H9 (cell line): ENCODE measurements at regions not wholly inside any gene's neighbourhood (a gene's known extent, or its start where the extent isn't known, plus 50 kb on each side); places are given as distances from the start of the nearest gene placed in this dataset.

Source experiments
- DNase-seq: peaks from one replicate; pipeline ENCODE4 v3.0.0-alpha.2; 2017
- H2AFZ ChIP-seq: one replicate; pipeline ENCODE4 v1.6.1; 2013; ENCODE audit warnings: mild to moderate bottlenecking, low read length, control low read depth, moderate library complexity
- H2AK5ac ChIP-seq: 2 replicates; pipeline ENCODE4 v1.6.1; 2013; ENCODE audit warnings: low read length, control low read depth, mixed read lengths; ENCODE audit not compliant: insufficient read length
- H2BK120ac ChIP-seq: one replicate; pipeline ENCODE4 v1.6.1; 2013; ENCODE audit warnings: low read depth, mild to moderate bottlenecking, low read length, control low read depth, inconsistent platforms; ENCODE audit not compliant: poor library complexity, severe bottlenecking
- H2BK12ac ChIP-seq: 2 replicates; pipeline ENCODE4 v1.6.1; 2013; ENCODE audit warnings: low read length, control low read depth, mixed read lengths, low read depth; ENCODE audit not compliant: insufficient read length
- H2BK15ac ChIP-seq: 2 replicates; pipeline ENCODE4 v1.6.1; 2013; ENCODE audit warnings: low read depth, low read length, control low read depth
- H2BK20ac ChIP-seq: one replicate; pipeline ENCODE4 v1.6.1; 2013; ENCODE audit warnings: low read depth, mild to moderate bottlenecking, low read length, control low read depth, inconsistent platforms; ENCODE audit not compliant: poor library complexity, severe bottlenecking
- H2BK5ac ChIP-seq: 2 replicates; pipeline ENCODE4 v1.6.1; 2013; ENCODE audit warnings: low read length, control low read depth, mixed read lengths; ENCODE audit not compliant: insufficient read length
- H3K14ac ChIP-seq: 2 replicates; pipeline ENCODE4 v1.6.1; 2013; ENCODE audit warnings: low read length, control low read depth; ENCODE audit not compliant: insufficient read depth
- H3K18ac ChIP-seq: 2 replicates; pipeline ENCODE4 v1.6.1; 2013; ENCODE audit warnings: low read depth, mild to moderate bottlenecking, mixed read lengths, low read length, control low read depth; ENCODE audit not compliant: insufficient read length
- H3K23ac ChIP-seq: 2 replicates; pipeline ENCODE4 v1.6.1; 2013; ENCODE audit warnings: low read length, control low read depth, mixed read lengths, low read depth; ENCODE audit not compliant: insufficient read length
- H3K23me2 ChIP-seq: 2 replicates; pipeline ENCODE4 v1.6.1; 2013; ENCODE audit warnings: low read depth, mild to moderate bottlenecking, mixed read lengths, low read length, control low read depth; ENCODE audit not compliant: insufficient read length, poor library complexity, severe bottlenecking
- H3K27ac ChIP-seq: 2 replicates; pipeline ENCODE4 v1.5.1; 2013; ENCODE audit warnings: low read length, control low read depth, mixed read lengths, low read depth; ENCODE audit not compliant: insufficient read length
- H3K27me3 ChIP-seq: 2 replicates; pipeline ENCODE4 v1.6.1; 2013; ENCODE audit warnings: low read length, control low read depth, inconsistent platforms; ENCODE audit not compliant: insufficient read depth
- H3K4ac ChIP-seq: 2 replicates; pipeline ENCODE4 v1.6.1; 2013; ENCODE audit warnings: low read depth, mild to moderate bottlenecking, control low read depth, inconsistent platforms, low read length, moderate library complexity
- H3K4me1 ChIP-seq: 2 replicates; pipeline ENCODE4 v1.6.1; 2013; ENCODE audit warnings: low read length, control low read depth, inconsistent platforms; ENCODE audit not compliant: insufficient read depth
- H3K4me2 ChIP-seq: 2 replicates; pipeline ENCODE4 v1.6.1; 2013; ENCODE audit warnings: low read length, control low read depth, mixed read lengths; ENCODE audit not compliant: insufficient read length, insufficient read depth
- H3K56ac ChIP-seq: 2 replicates; pipeline ENCODE4 v1.6.1; 2013; ENCODE audit warnings: low read depth, mild to moderate bottlenecking, mixed read lengths, low read length, control low read depth; ENCODE audit not compliant: insufficient read length
- H3K79me1 ChIP-seq: 2 replicates; pipeline ENCODE4 v1.6.1; 2013; ENCODE audit warnings: low read depth, mild to moderate bottlenecking, moderate library complexity, low read length, control low read depth, inconsistent platforms; ENCODE audit not compliant: insufficient read depth, poor library complexity, severe bottlenecking
- H3K79me2 ChIP-seq: 2 replicates; pipeline ENCODE4 v1.6.1; 2013; ENCODE audit warnings: low read length, control low read depth, inconsistent platforms; ENCODE audit not compliant: insufficient read depth
- H3K9ac ChIP-seq: 2 replicates; pipeline ENCODE4 v1.6.1; 2013; ENCODE audit warnings: low read length, control low read depth, mixed read lengths; ENCODE audit not compliant: insufficient read length; ENCODE audit errors: extremely low read depth
- H3K9me3 ChIP-seq: one replicate; pipeline ENCODE4 v1.6.1; 2013; ENCODE audit warnings: low read depth, low read length, inconsistent platforms; ENCODE audit not compliant: control insufficient read depth
- H3T11ph ChIP-seq: one replicate; pipeline ENCODE4 v1.6.1; 2013; ENCODE audit warnings: mild to moderate bottlenecking, low read length, control low read depth, inconsistent platforms
- H4K20me1 ChIP-seq: one replicate; pipeline ENCODE4 v1.6.1; 2013; ENCODE audit not compliant: control insufficient read depth, insufficient read length, insufficient read depth
- H4K5ac ChIP-seq: 2 replicates; pipeline ENCODE4 v1.6.1; 2013; ENCODE audit warnings: low read depth, mild to moderate bottlenecking, mixed read lengths, low read length, control low read depth; ENCODE audit not compliant: insufficient read length
- H4K8ac ChIP-seq: replicated peaks from 2 replicates; pipeline ENCODE4 v1.6.1; 2013; ENCODE audit warnings: low read length, control low read depth, mixed read lengths, low read depth; ENCODE audit not compliant: insufficient read length
- H4K91ac ChIP-seq: 2 replicates; pipeline ENCODE4 v1.6.1; 2013; ENCODE audit warnings: low read depth, mild to moderate bottlenecking, moderate library complexity, mixed read lengths, low read length, control low read depth; ENCODE audit not compliant: insufficient read length
- H3K27ac Mint-ChIP-seq, 3 experiments: 2 replicates in 2 of 3; 3 replicates in 1 of 3; pipeline ENCODE4 v1.8.0; 2020 to 2021; ENCODE audit warnings: mixed read lengths in 3 of 3, mild to moderate bottlenecking in 1 of 3, moderate library complexity in 1 of 3
- H3K27me3 Mint-ChIP-seq: 2 replicates; pipeline ENCODE4 v1.8.0; 2021; ENCODE audit warnings: low read depth, mild to moderate bottlenecking, moderate library complexity, mixed read lengths
- H3K36me3 Mint-ChIP-seq, 3 experiments: 2 replicates in 2 of 3; 3 replicates in 1 of 3; pipeline ENCODE4 v1.8.0; 2020 to 2021; ENCODE audit warnings: low read depth in 3 of 3, mixed read lengths in 3 of 3; ENCODE audit not compliant: insufficient read depth in 1 of 3
- H3K4me1 Mint-ChIP-seq, 2 experiments: 2 replicates each; pipeline ENCODE4 v1.8.0; 2020; ENCODE audit warnings: mixed read lengths in 2 of 2
- H3K4me3 Mint-ChIP-seq, 2 experiments: 2 replicates in 1 of 2; 3 replicates in 1 of 2; pipeline ENCODE4 v1.8.0; 2020 to 2021; ENCODE audit warnings: mild to moderate bottlenecking in 2 of 2, mixed read lengths in 2 of 2, moderate library complexity in 1 of 2
- H3K9me3 Mint-ChIP-seq, 2 experiments: 2 replicates in 1 of 2; 3 replicates in 1 of 2; pipeline ENCODE4 v1.8.0; 2020; ENCODE audit warnings: mild to moderate bottlenecking in 2 of 2, mixed read lengths in 2 of 2, moderate library complexity in 1 of 2
- CTCF ChIP-seq: fragments of 200-600 bp; sonication (generic); conservative IDR thresholded peaks from 3 replicates; pipeline ENCODE4 v1.8.0; 2021; ENCODE audit warnings: antibody characterized with exemption, mild to moderate bottlenecking
- WGBS: extraction: QIAGEN DNeasy Blood & Tissue Kit; methylation state at CpG from one replicate; pipeline ENCODE4 v1.1.7; 2013; ENCODE audit warnings: missing lambda C conversion rate, low lambda C conversion rate, mixed read lengths; ENCODE audit not compliant: insufficient read length; ENCODE audit errors: extremely low coverage; 5-methylcytosine and 5-hydroxymethylcytosine counted together

GRCh38 chr18:40453903-40454302 lies 1501.1 kb upstream of the PIK3C3 start:
- Mint-ChIP-seq H3K4me1 (peaks cover 5 to 9% of the 10 kb centered on the region in 2 experiments), H3K9me3 (no peaks in the 10 kb centered on the region), H3K27ac (no peak overlapping the region), H3K4me3 (no peak overlapping the region), H3K27me3 (no peaks in the 10 kb centered on the region), H3K36me3 (no peaks in the 10 kb centered on the region)
- no peak overlapping the region for H4K8ac ChIP-seq
- TF ChIP-seq CTCF: no peak
- no peaks in the 10 kb centered on the region for H3K4me1 ChIP-seq
- no peak overlapping the region for H2AFZ ChIP-seq
- H4K20me1 ChIP-seq: no peaks in the 10 kb centered on the region
- H3K27ac ChIP-seq: no peak overlapping the region
- no peak overlapping the region for H3K23ac ChIP-seq
- no peaks in the 10 kb centered on the region for H3K27me3 ChIP-seq
- H3K9me3 ChIP-seq: no peaks in the 10 kb centered on the region
- H2BK120ac ChIP-seq: no peak overlapping the region
- no peaks in the 10 kb centered on the region for H3K79me2 ChIP-seq
- H3K18ac ChIP-seq: no peak overlapping the region
- no peak overlapping the region for H3T11ph ChIP-seq
- H3K23me2 ChIP-seq: no peaks in the 10 kb centered on the region
- no peak overlapping the region for H2BK20ac ChIP-seq
- no peak overlapping the region for H4K5ac ChIP-seq
- H2BK12ac ChIP-seq: no peak overlapping the region
- H2BK5ac ChIP-seq: no peak overlapping the region
- no peak overlapping the region for H3K4ac ChIP-seq
- H3K79me1 ChIP-seq: no peaks in the 10 kb centered on the region
- no peak for DNase-seq
- H2AK5ac ChIP-seq: no peak overlapping the region
- H3K14ac ChIP-seq: no peak overlapping the region
- WGBS: no CpG with 5 or more reads among the region's 5 CpGs
- H4K91ac ChIP-seq: no peak overlapping the region
- H3K4me2 ChIP-seq: no peak overlapping the region
- H2BK15ac ChIP-seq: no peak overlapping the region
- no peak overlapping the region for H3K9ac ChIP-seq
- no peak overlapping the region for H3K56ac ChIP-seq
